HepG2 (cell line): ENCODE measurements at regions not wholly inside any gene's neighbourhood (a gene's known extent, or its start where the extent isn't known, plus 50 kb on each side); places are given as distances from the start of the nearest gene placed in this dataset.
A peak's percentile ranks its signal among the peaks of the same experiment; 100 is the strongest.

Source experiments
- ATAC-seq: fragments of 200-7000 bp; cut with Tn5 transposase; 3 replicates; pipeline ENCODE4 v1.9.1; 2020; ENCODE audit warnings: mild to moderate bottlenecking, moderate library complexity
- BruUV-seq: library from RNA; stranded (reverse); fragments of 400-500 nt; replicated peaks from 2 replicates; lab custom pipeline; 2021; lab: Mats Ljungman, UMichigan
- CTCF ChIA-PET: fragments of 300-600 bp; formaldehyde crosslinking; extraction: SDS; loops from one replicate; lab custom pipeline; 2021; ENCODE audit warnings: low total read pairs, inconsistent platforms, low intra/inter-chr PET ratio; lab: Yijun Ruan, JAX
- POLR2A ChIA-PET: fragments of 350-600 bp; sonication (Branson Sonifier 250); formaldehyde crosslinking; loops from one replicate; lab custom pipeline; 2020; ENCODE audit warnings: antibody characterized with exemption, inconsistent platforms; lab: Yijun Ruan, JAX
- DNase-seq: peaks from one replicate; pipeline ENCODE4 v3.0.0-alpha.2; 2015; ENCODE audit warnings: low spot score
- FAIRE-seq: peaks from 3 replicates; lab custom pipeline; 2011; peaks lifted over from hg19 to GRCh38; lab: Jason Lieb, UNC
- H2AFZ ChIP-seq: one replicate; pipeline ENCODE4 v1.6.1; 2011; ENCODE audit warnings: low read length, inconsistent platforms
- H3K27ac ChIP-seq: fragments of 300-600 bp; 3 replicates; pipeline ENCODE4 v1.8.0; 2011; ENCODE audit warnings: mixed run types, mild to moderate bottlenecking, mixed read lengths, low read length, inconsistent platforms; ENCODE audit not compliant: insufficient read depth; ENCODE audit errors: extremely low read length
- H3K27me3 ChIP-seq, 2 experiments: fragments of 200-600 bp in 1 of 2; 2 replicates in 1 of 2; 3 replicates in 1 of 2; pipeline versions ENCODE4 v1.6.0 to v1.8.0; 2011; ENCODE audit warnings: low read length in 2 of 2, mild to moderate bottlenecking in 2 of 2, moderate library complexity in 2 of 2, inconsistent platforms in 1 of 2; ENCODE audit not compliant: insufficient read depth in 2 of 2, control insufficient read depth in 1 of 2
- H3K36me3 ChIP-seq, 2 experiments: fragments of 200-600 bp in 1 of 2; replicated peaks in 1 of 2; 2 replicates in 1 of 2; 3 replicates in 1 of 2; pipeline versions ENCODE4 v1.5.1 to v1.8.0; 2011; ENCODE audit warnings: low read length in 2 of 2, inconsistent platforms in 1 of 2; ENCODE audit not compliant: insufficient read depth in 2 of 2, control insufficient read depth in 1 of 2
- H3K4me1 ChIP-seq: 2 replicates; pipeline ENCODE4 v1.5.1; 2012; ENCODE audit warnings: low read length, inconsistent platforms; ENCODE audit not compliant: insufficient read depth
- H3K4me2 ChIP-seq: 2 replicates; pipeline ENCODE4 v1.6.0; 2011; ENCODE audit warnings: low read depth, low read length, inconsistent platforms
- H3K4me3 ChIP-seq, 3 experiments: fragments of 200-600 bp in 1 of 3; sonication (generic), shearing (Covaris generic) in 1 of 3; replicated peaks in 1 of 3; 2 replicates each; pipeline ENCODE4 v1.5.1; 2011 to 2016; ENCODE audit warnings: low read length in 3 of 3, inconsistent platforms in 2 of 3, low read depth in 2 of 3, mild to moderate bottlenecking in 2 of 3, control low read depth in 1 of 3, mixed read lengths in 1 of 3; ENCODE audit not compliant: insufficient read depth in 1 of 3
- H3K79me2 ChIP-seq: one replicate; pipeline ENCODE4 v1.6.1; 2011; ENCODE audit warnings: low read length, inconsistent platforms; ENCODE audit not compliant: insufficient read depth
- H3K9ac ChIP-seq: 2 replicates; pipeline ENCODE4 v1.6.0; 2011; ENCODE audit warnings: mild to moderate bottlenecking, low read depth, low read length, inconsistent platforms; ENCODE audit not compliant: insufficient read depth
- H3K9me3 ChIP-seq: 2 replicates; pipeline ENCODE4 v1.5.1; 2012; ENCODE audit warnings: mild to moderate bottlenecking, low read length
- H4K20me1 ChIP-seq: 2 replicates; pipeline ENCODE4 v1.6.0; 2011; ENCODE audit warnings: inconsistent platforms, mild to moderate bottlenecking, low read length, moderate library complexity; ENCODE audit not compliant: insufficient read depth
- EEA1 ChIP-seq: sonication (generic); formaldehyde crosslinking; IDR thresholded peaks from 2 replicates; pipeline ENCODE4 v1.5.1; 2020; ENCODE audit warnings: mild to moderate bottlenecking, missing genetic modification reagents, borderline replicate concordance
- FOSL2 ChIP-seq: sonication (generic); formaldehyde crosslinking; IDR thresholded peaks from 2 replicates; pipeline ENCODE4 v1.4.0; 2020; ENCODE audit warnings: missing genetic modification reagents
- GABPA ChIP-seq, 2 experiments: IDR thresholded peaks; 2 replicates each; pipeline ENCODE4 v1.6.1; 2011 to 2016; ENCODE audit warnings: low read depth in 2 of 2, low read length in 1 of 2, missing biosample characterization in 1 of 2, missing genetic modification characterization in 1 of 2
- GABPB1 ChIP-seq: IDR thresholded peaks from 2 replicates; pipeline ENCODE4 v1.6.1; 2016; ENCODE audit warnings: mild to moderate bottlenecking, missing genetic modification reagents, moderate library complexity, missing compliant biosample characterization
- MTF2 ChIP-seq: sonication (generic); formaldehyde crosslinking; IDR thresholded peaks from 2 replicates; pipeline ENCODE4 v1.5.0; 2020; ENCODE audit warnings: missing genetic modification reagents, borderline replicate concordance
- RBM22 ChIP-seq: fragments of 200-400 bp; formaldehyde crosslinking; optimal IDR thresholded peaks from 2 replicates; pipeline ENCODE3; 2017; ENCODE audit warnings: mild to moderate bottlenecking, low read length, moderate library complexity
- STAT6 ChIP-seq: sonication (generic); formaldehyde crosslinking; IDR thresholded peaks from 2 replicates; pipeline ENCODE4 v1.4.0; 2020; ENCODE audit warnings: missing genetic modification reagents, mild to moderate bottlenecking, borderline replicate concordance
- ZBTB2 ChIP-seq: sonication (generic); formaldehyde crosslinking; IDR thresholded peaks from 2 replicates; pipeline ENCODE4 v1.8.0; 2022; ENCODE audit warnings: low read depth, missing genetic modification reagents
- ZBTB44 ChIP-seq: sonication (generic); formaldehyde crosslinking; IDR thresholded peaks from 2 replicates; pipeline ENCODE4 v1.4.0; 2020; ENCODE audit warnings: missing genetic modification reagents
- WGBS: methylation state at CpG from one replicate; pipeline ENCODE4 v1.1.6; 2017; ENCODE audit warnings: low lambda C conversion rate; 5-methylcytosine and 5-hydroxymethylcytosine counted together
- in situ Hi-C: cut with HindIII; loops from 2 replicates; pipeline ENCODE4 v1.10.0; 2017; ENCODE audit warnings: low pct_unique_long_range_greater_than_20kb; ENCODE audit not compliant: extremely low pct_ligation_motif_present
- intact Hi-C: fragments of 100-400 bp; cut with micrococcal nuclease; formaldehyde crosslinking; loops from one replicate; pipeline ENCODE4 v1.10.0; 2022; ENCODE audit not compliant: unreplicated experiment

- FAIRE-seq (no peak), DNase-seq (no peak), ATAC-seq (no peak)
- intact Hi-C loops, result no loop called here
- Histone ChIP-seq H3K9ac (no peak overlapping the region), H2AFZ (no peak overlapping the region), H4K20me1 (no peaks in the 10 kb centered on the region), H3K9me3 (no peaks in the 10 kb centered on the region), H3K4me3 (no peak overlapping the region), H3K27ac (no peak overlapping the region), H3K27me3 (no peaks in the 10 kb centered on the region), H3K4me1 (no peaks in the 10 kb centered on the region), H3K36me3 (no peaks in the 10 kb centered on the region), H3K4me2 (no peak overlapping the region), H3K79me2 (no peaks in the 10 kb centered on the region)
- BruUV-seq, result no TSS peak
- WGBS, result 4% methylated on average over 1 of the region's 1 CpG
- ChIA-PET POLR2A (no interaction called here), CTCF (no interaction called here)
- TF ChIP-seq STAT6 (CRISPR knock-in tag) (no peak), EEA1 (no peak), RBM22 (no peak), ZBTB44 (no peak)
- in situ Hi-C loops, result no loop called here
These were observed 62.3 kb upstream of the SYNDIG1 start for GRCh38 chr20:24407151-24407550.

- DNase-seq, result no peak
- no peak for TF ChIP-seq GABPA (IDR thresholded peaks at IDR 0.05; ENCODE audit: low read depth, low read length)
- peak; percentile 46; the same call in 1 of the 2 replicates for TF ChIP-seq GABPA (CRISPR knock-in tag; IDR thresholded peaks at IDR 0.05; ENCODE audit: low read depth)
- TF ChIP-seq FOSL2 (CRISPR knock-in tag), result peak; percentile 20; the same call in 1 of the 2 replicates
- TF ChIP-seq MTF2 (CRISPR knock-in tag), result no peak
- TF ChIP-seq GABPB1 (CRISPR knock-in tag), result peak; percentile 23; the same call in 1 of the 2 replicates
- no peak for TF ChIP-seq ZBTB2 (CRISPR knock-in tag)
- H3K79me2 ChIP-seq, result no peaks in the 10 kb centered on the region
- POLR2A ChIA-PET, result no interaction called here
- peak; percentile 36; the same call in 2 of the 3 replicates for ATAC-seq
- CTCF ChIA-PET, result no interaction called here
- H2AFZ ChIP-seq, result no peak overlapping the region
- no peak overlapping the region for H3K4me2 ChIP-seq
- no peaks in the 10 kb centered on the region for H3K36me3 ChIP-seq
- H3K4me1 ChIP-seq, result no peaks in the 10 kb centered on the region
- no peaks in the 10 kb centered on the region for H3K9me3 ChIP-seq
- H3K27me3 ChIP-seq, result no peaks in the 10 kb centered on the region
- intact Hi-C loops, result no loop called here
- in situ Hi-C loops, result no loop called here
- no peak overlapping the region for H3K4me3 ChIP-seq
- H4K20me1 ChIP-seq, result no peaks in the 10 kb centered on the region
- peak; percentile 12 for FAIRE-seq
- no TSS peak for BruUV-seq
- H3K9ac ChIP-seq, result no peak overlapping the region
- no peak overlapping the region for H3K27ac ChIP-seq
- 19% methylated on average over 3 of the region's 4 CpGs for WGBS
These were observed 62.7 kb upstream of the SYNDIG1 start for GRCh38 chr20:24406750-24407149.
